A673 (cell line): ENCODE measurements at regions not wholly inside any gene's neighbourhood (a gene's known extent, or its start where the extent isn't known, plus 50 kb on each side); places are given as distances from the start of the nearest gene placed in this dataset.
"Not testable (repeated sequence)": the region's sequence is repeated elsewhere in the genome, so short reads cannot be mapped to it uniquely, and the experiment has no call there.

Experiments
- EZH2 ChIP-seq: fragments of 200-600 bp; sonication (generic); IDR thresholded peaks from 2 replicates; pipeline ENCODE4 v1.6.1; 2017; ENCODE audit warnings: borderline replicate concordance, low read depth, mild to moderate bottlenecking, mixed read lengths, antibody characterized with exemption, low read length; ENCODE audit not compliant: poor library complexity, severe bottlenecking
- TF ChIP-seq, protein P1 (sequence below): fragments of 300-800, 200-600 bp; sonication (generic); conservative IDR thresholded peaks from 2 replicates; pipeline ENCODE4 v1.5.1; 2017; ENCODE audit warnings: low read depth, mild to moderate bottlenecking, antibody characterized with exemption, low read length, moderate library complexity, mixed read lengths

- TF ChIP-seq, protein P1, sequence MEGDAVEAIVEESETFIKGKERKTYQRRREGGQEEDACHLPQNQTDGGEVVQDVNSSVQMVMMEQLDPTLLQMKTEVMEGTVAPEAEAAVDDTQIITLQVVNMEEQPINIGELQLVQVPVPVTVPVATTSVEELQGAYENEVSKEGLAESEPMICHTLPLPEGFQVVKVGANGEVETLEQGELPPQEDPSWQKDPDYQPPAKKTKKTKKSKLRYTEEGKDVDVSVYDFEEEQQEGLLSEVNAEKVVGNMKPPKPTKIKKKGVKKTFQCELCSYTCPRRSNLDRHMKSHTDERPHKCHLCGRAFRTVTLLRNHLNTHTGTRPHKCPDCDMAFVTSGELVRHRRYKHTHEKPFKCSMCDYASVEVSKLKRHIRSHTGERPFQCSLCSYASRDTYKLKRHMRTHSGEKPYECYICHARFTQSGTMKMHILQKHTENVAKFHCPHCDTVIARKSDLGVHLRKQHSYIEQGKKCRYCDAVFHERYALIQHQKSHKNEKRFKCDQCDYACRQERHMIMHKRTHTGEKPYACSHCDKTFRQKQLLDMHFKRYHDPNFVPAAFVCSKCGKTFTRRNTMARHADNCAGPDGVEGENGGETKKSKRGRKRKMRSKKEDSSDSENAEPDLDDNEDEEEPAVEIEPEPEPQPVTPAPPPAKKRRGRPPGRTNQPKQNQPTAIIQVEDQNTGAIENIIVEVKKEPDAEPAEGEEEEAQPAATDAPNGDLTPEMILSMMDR: not testable (repeated sequence)
- TF ChIP-seq EZH2: not testable (repeated sequence)
Measured at GRCh38 chr11:89577428-89577827, 86.3 kb upstream of the NOX4 start.
